ENCODE measurements at regions not wholly inside any gene's neighbourhood (a gene's known extent, or its start where the extent isn't known, plus 50 kb on each side); places are given as distances from the start of the nearest gene placed in this dataset.

- TF ChIP-seq RNF2 (IDR thresholded peaks at IDR 0.05; ENCODE audit: borderline replicate concordance, low read depth, low read length, missing control alignments, poor library complexity, severe bottlenecking) (no peak), POLR2AphosphoS5 (IDR thresholded peaks at IDR 0.05; ENCODE audit: low read depth, low read length) (no peak), CTCF (IDR thresholded peaks at IDR 0.05; ENCODE audit: control extremely low read depth in 1 of 3, insufficient read depth in 1 of 3, low read depth in 1 of 3, low read length in 3 of 3) (no peak)
Measured at GRCh38 chr1:186745531-186746146, 65.4 kb upstream of the PTGS2 start.

All from H1 (cell line).